Prostate gland (tissue), 2 donors: ENCODE measurements at regions not wholly inside any gene's neighbourhood (a gene's known extent, or its start where the extent isn't known, plus 50 kb on each side); places are given as distances from the start of the nearest gene placed in this dataset.

Experiments used
- CTCF ChIP-seq, 4 experiments: fragments of 200-600 bp in 2 of 4; fragments of 450-650 bp in 2 of 4; sonication (generic) in 2 of 4; IDR thresholded peaks; 1 replicate in 3 of 4; 2 replicates in 1 of 4; pipeline ENCODE4 v1.5.1; 2016 to 2019; ENCODE audit warnings: antibody characterized with exemption in 4 of 4, mild to moderate bottlenecking in 2 of 4, moderate library complexity in 2 of 4
- POLR2A ChIP-seq: fragments of 450-650 bp; IDR thresholded peaks from one replicate; pipeline ENCODE4 v1.6.1; 2016; ENCODE audit warnings: antibody characterized with exemption, mild to moderate bottlenecking
- POLR2AphosphoS5 ChIP-seq: sonication (generic); formaldehyde crosslinking; IDR thresholded peaks from one replicate; pipeline ENCODE4 v1.6.1; 2017; ENCODE audit warnings: antibody characterized with exemption

GRCh38 chr5:174987443-174988012 lies 263.1 kb downstream of the MSX2 start:
- TF ChIP-seq CTCF (IDR thresholded peaks at IDR 0.05), result no peak
- TF ChIP-seq POLR2A, result no peak
- no peak for TF ChIP-seq POLR2AphosphoS5
